Mesodermal cell (in vitro differentiated cells): ENCODE measurements at regions not wholly inside any gene's neighbourhood (a gene's known extent, or its start where the extent isn't known, plus 50 kb on each side); places are given as distances from the start of the nearest gene placed in this dataset.

Source experiments
- H3K27ac ChIP-seq: 2 replicates; pipeline ENCODE4 v1.7.0; 2013; ENCODE audit warnings: mild to moderate bottlenecking, low read depth, low read length, moderate library complexity; ENCODE audit not compliant: severe bottlenecking
- H3K36me3 ChIP-seq: 2 replicates; pipeline ENCODE4 v1.7.1; 2013; ENCODE audit warnings: mild to moderate bottlenecking, low read length, moderate library complexity; ENCODE audit not compliant: control insufficient read depth, insufficient read depth
- H3K4me1 ChIP-seq: one replicate; pipeline ENCODE4 v1.7.1; 2013; ENCODE audit warnings: mild to moderate bottlenecking, low read length; ENCODE audit not compliant: insufficient read depth, control insufficient read depth, poor library complexity, severe bottlenecking
- H3K4me3 ChIP-seq: 2 replicates; pipeline ENCODE4 v1.7.0; 2013; ENCODE audit warnings: low read length, control low read depth, mild to moderate bottlenecking; ENCODE audit not compliant: insufficient read depth, poor library complexity, severe bottlenecking; ENCODE audit errors: extremely low read depth
- H3K9me3 ChIP-seq: 2 replicates; pipeline ENCODE4 v1.7.1; 2013; ENCODE audit warnings: mild to moderate bottlenecking, low read length, moderate library complexity; ENCODE audit not compliant: control insufficient read depth
- WGBS, 2 experiments: methylation state at CpG; one replicate each; pipeline ENCODE4 v1.1.5; 2013; ENCODE audit warnings: missing lambda C conversion rate in 2 of 2; ENCODE audit not compliant: insufficient coverage in 2 of 2; 5-methylcytosine and 5-hydroxymethylcytosine counted together

DNA sequence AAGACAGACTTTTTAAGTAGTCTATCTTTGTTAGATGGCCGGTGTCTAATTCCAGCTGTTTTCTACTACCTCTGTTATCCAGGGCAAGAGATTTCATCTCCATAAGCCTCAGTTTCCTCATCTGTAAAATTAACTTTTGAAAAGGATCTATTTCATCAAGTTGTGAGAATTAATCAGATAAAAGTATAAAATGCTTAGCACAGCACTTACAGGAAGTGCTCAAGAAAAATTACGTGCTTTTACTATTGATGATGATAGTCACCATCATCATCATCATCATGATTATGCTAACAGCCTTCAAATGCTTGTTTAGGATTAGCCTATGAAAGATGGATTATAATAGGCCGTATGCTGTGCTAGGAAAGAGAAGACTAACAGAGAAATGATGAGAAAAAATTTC lies 76.2 kb downstream of the CYRIA start:
- no peaks in the 10 kb centered on the region for H3K36me3 ChIP-seq
- no peaks in the 10 kb centered on the region for H3K9me3 ChIP-seq
- no peak overlapping the region for H3K4me3 ChIP-seq
- H3K27ac ChIP-seq, result no peak overlapping the region
- H3K4me1 ChIP-seq, result no peaks in the 10 kb centered on the region
- 80 to 100% methylated on average over 1 of the region's 3 CpGs for WGBS, 2 experiments

- no peaks in the 10 kb centered on the region for H3K9me3 ChIP-seq
- H3K36me3 ChIP-seq, result no peaks in the 10 kb centered on the region
- H3K4me1 ChIP-seq, result no peaks in the 10 kb centered on the region
- H3K27ac ChIP-seq, result no peak overlapping the region
- WGBS, 2 experiments, result 100% methylated on average over 1 of the region's 3 CpGs; no CpG with 5 or more reads in 1 of the 2 experiments
- no peak overlapping the region for H3K4me3 ChIP-seq
Observed at GRCh38 chr2:16588565-16588964, 77.1 kb downstream of the CYRIA start.

- no peaks in the 10 kb centered on the region for H3K36me3 ChIP-seq
- H3K4me1 ChIP-seq, result no peaks in the 10 kb centered on the region
- H3K9me3 ChIP-seq, result no peaks in the 10 kb centered on the region
- no peak overlapping the region for H3K4me3 ChIP-seq
- no peak overlapping the region for H3K27ac ChIP-seq
- 93 to 100% methylated on average over 1 to 3 of the region's 4 CpGs for WGBS, 2 experiments
Observed at GRCh38 chr2:16587601-16588000, 78.0 kb downstream of the CYRIA start.

- Histone ChIP-seq H3K9me3 (no peaks in the 10 kb centered on the region), H3K27ac (no peak overlapping the region), H3K4me3 (no peak overlapping the region), H3K4me1 (no peaks in the 10 kb centered on the region), H3K36me3 (no peaks in the 10 kb centered on the region)
- WGBS, 2 experiments, result 86 to 100% methylated on average over 1 of the region's 2 CpGs
Observed at GRCh38 chr2:16584824-16585540, 80.7 kb downstream of the CYRIA start.

GRCh38 chr2:16584084-16584483 lies 81.5 kb downstream of the CYRIA start:
- H3K36me3 ChIP-seq, result no peaks in the 10 kb centered on the region
- no peaks in the 10 kb centered on the region for H3K9me3 ChIP-seq
- no peak overlapping the region for H3K27ac ChIP-seq
- WGBS, 2 experiments, result 89 to 92% methylated on average over 2 of the region's 2 CpGs
- H3K4me3 ChIP-seq, result no peak overlapping the region
- H3K4me1 ChIP-seq, result no peaks in the 10 kb centered on the region

GRCh38 chr2:16581241-16581640 lies 84.4 kb downstream of the CYRIA start:
- Histone ChIP-seq H3K9me3 (no peaks in the 10 kb centered on the region), H3K27ac (no peak overlapping the region), H3K4me1 (no peaks in the 10 kb centered on the region), H3K4me3 (no peak overlapping the region), H3K36me3 (no peaks in the 10 kb centered on the region)
- no CpG with 5 or more reads among the region's 1 CpG for WGBS, 2 experiments

DNA sequence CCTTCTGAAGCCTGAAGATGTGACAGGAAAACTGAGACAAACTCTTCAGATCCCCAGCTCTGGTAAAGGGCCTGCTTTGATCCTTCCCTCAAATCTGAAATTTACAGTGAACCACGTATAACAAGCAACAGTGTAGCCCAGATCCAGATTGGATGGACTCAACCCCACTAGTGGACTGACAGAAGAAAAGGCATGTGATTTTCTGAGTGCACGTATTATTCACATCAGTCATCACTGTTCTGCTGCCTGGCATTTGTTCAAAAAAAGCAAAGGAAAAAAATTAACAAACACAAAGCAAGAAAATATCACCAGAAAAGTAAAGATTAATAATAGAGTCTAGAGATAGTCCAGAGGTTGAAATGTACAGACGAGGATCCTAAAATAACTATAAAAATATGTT lies 87.6 kb downstream of the CYRIA start:
- Histone ChIP-seq H3K4me3 (no peak overlapping the region), H3K9me3 (peaks cover 14% of the 10 kb centered on the region), H3K4me1 (no peaks in the 10 kb centered on the region), H3K27ac (no peak overlapping the region), H3K36me3 (no peaks in the 10 kb centered on the region)
- 83% methylated on average over 1 of the region's 3 CpGs; no CpG with 5 or more reads in 1 of the 2 experiments for WGBS, 2 experiments

DNA sequence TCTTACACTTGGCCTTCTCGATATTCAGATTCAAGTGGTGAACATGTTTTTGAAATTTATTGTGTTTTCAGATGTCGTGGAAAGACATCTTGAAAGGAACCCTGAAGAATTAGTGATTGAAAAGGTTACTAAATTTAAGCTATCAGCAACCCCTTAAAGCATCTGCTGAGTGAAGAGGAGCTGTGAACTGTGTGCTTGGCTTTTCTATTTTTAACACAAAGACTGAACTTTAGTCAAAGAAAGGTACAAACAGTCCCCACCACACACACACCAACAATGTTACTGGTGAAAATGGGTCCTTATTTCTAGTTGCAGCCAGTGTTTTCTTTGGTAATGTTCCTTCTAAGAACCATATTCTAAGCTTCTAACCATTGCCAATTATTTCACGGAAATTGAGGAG lies 95.1 kb downstream of the CYRIA start:
- H3K27ac ChIP-seq, result no peak overlapping the region

DNA sequence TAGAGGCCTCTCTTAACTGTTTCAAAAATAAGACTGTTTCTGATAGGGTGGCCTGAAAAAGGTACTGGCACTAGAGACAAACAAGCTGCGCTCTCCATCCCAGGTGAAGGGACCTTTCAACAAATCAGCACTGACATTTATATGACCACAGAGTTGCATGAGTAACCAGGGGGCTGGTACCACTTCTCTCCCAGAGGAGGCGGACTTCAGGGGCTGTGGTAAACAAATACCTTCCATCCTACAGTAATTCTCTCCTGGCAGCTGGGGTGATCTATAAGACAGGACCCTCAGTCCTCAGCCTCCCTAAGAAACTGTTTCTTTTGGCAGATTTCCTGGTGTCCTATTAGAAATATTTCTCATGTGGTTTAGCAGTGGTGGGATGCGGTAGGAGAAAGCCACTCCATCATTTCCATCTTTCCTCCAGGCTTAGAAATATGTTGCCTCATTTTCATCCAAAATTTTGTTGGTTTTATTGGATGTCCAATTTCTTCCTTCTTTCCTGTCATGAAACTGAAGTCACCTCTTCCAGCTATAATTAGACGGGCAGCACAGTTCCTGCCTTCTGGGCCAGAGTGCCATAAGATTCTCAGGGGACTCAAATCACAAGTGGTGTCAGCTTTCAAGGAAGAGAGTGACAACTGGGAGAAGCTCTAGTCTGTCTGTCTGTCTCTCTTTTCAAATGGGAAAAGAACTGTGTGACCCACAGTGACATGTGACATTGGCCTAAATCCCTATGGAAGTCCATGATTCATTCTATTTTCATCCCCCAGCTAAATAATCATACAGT lies 96.4 kb downstream of the CYRIA start:
- Histone ChIP-seq H3K4me1 (no peaks in the 10 kb centered on the region), H3K27ac (no peak overlapping the region), H3K36me3 (no peaks in the 10 kb centered on the region), H3K9me3 (peaks cover 2% of the 10 kb centered on the region), H3K4me3 (no peak overlapping the region)
- WGBS, 2 experiments, result 79% methylated on average over 2 of the region's 4 CpGs; no CpG with 5 or more reads in 1 of the 2 experiments

More for the DNA sequence above, 95.1 kb downstream of the CYRIA start:
- Histone ChIP-seq H3K36me3 (no peaks in the 10 kb centered on the region), H3K4me3 (no peak overlapping the region), H3K4me1 (no peaks in the 10 kb centered on the region), H3K9me3 (peaks cover 14% of the 10 kb centered on the region)
- 93 to 100% methylated on average over 1 to 2 of the region's 3 CpGs for WGBS, 2 experiments

GRCh38 chr2:16566701-16567100 lies 98.9 kb downstream of the CYRIA start:
- WGBS, 2 experiments, result 92 to 100% methylated on average over 1 to 2 of the region's 4 CpGs
- Histone ChIP-seq H3K4me3 (no peak overlapping the region), H3K9me3 (no peaks in the 10 kb centered on the region), H3K27ac (no peak overlapping the region), H3K36me3 (no peaks in the 10 kb centered on the region), H3K4me1 (no peaks in the 10 kb centered on the region)

GRCh38 chr2:16565481-16565880 lies 100.2 kb downstream of the CYRIA start:
- WGBS, 2 experiments, result 98% methylated on average over 4 to 5 of the region's 8 CpGs

More at GRCh38 chr2:16565481-16565880, 100.2 kb downstream of the CYRIA start:
- Histone ChIP-seq H3K9me3 (no peaks in the 10 kb centered on the region), H3K4me3 (no peak overlapping the region), H3K27ac (no peak overlapping the region), H3K36me3 (peaks cover 2% of the 10 kb centered on the region), H3K4me1 (no peaks in the 10 kb centered on the region)
